ENCODE measurements at regions not wholly inside any gene's neighbourhood (a gene's known extent, or its start where the extent isn't known, plus 50 kb on each side); places are given as distances from the start of the nearest gene placed in this dataset.

DNA sequence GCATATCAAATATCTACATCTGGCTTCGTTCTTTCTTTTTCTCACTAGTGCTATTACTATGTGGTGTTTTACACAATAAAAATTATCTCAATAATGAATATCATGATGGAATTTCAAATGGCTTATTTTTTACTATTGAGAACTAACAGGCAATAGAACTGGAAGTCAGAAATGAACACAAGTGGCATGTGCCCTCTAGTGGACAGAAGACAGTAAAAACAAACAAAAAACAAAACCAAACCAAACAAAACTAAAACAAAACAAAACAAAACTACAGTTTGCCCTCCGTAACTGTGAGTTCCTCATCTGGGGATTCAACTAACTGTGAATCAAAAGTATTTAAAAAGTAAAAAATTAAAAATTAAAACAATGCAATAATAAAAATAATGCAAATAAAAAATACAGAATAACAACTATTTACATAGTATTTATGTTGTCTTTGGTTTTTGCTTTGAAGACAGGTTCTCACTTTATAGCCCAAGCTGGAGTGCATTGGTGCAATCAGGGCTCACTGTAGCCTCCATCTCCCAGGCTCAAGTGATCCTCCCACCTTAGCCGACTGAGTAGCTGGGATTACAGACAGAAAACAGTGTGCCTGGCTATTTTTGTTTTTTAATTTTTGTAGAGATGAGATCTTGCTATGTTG, 195.6 kb upstream of the TACR3 start:
- peak; percentile 68 for DNase-seq (ENCODE audit: low read depth)
- peak overlapping the region; percentile 34 for H3K4me3 ChIP-seq (ENCODE audit: low read depth, low read length)
- TF ChIP-seq, protein P1, sequence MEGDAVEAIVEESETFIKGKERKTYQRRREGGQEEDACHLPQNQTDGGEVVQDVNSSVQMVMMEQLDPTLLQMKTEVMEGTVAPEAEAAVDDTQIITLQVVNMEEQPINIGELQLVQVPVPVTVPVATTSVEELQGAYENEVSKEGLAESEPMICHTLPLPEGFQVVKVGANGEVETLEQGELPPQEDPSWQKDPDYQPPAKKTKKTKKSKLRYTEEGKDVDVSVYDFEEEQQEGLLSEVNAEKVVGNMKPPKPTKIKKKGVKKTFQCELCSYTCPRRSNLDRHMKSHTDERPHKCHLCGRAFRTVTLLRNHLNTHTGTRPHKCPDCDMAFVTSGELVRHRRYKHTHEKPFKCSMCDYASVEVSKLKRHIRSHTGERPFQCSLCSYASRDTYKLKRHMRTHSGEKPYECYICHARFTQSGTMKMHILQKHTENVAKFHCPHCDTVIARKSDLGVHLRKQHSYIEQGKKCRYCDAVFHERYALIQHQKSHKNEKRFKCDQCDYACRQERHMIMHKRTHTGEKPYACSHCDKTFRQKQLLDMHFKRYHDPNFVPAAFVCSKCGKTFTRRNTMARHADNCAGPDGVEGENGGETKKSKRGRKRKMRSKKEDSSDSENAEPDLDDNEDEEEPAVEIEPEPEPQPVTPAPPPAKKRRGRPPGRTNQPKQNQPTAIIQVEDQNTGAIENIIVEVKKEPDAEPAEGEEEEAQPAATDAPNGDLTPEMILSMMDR (IDR thresholded peaks at IDR 0.05; ENCODE audit: insufficient read depth, low read depth, low read length, missing control alignments): peak; percentile 67

DNA sequence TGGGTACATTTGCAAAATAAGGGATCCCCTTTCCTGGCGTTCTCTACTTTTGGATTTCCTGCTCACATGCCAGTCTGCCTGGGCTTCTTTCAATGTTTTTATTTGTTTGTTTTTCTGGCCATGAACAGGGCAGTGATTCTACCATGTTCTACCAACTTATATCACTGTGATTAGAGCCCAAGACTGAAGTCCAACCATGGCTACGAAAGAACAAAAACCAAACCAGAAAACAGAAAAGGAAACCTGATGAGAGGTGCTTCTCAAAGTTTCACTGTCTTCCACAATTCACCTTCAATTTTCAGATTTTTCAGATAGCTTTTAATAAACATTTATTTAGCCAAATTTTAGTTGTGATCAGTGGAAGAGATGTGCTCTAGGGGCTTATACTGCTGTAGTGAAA, 187.6 kb upstream of the TACR3 start:
- H3K4me3 ChIP-seq (ENCODE audit: low read depth, low read length): no peak overlapping the region
- TF ChIP-seq, protein P1 (IDR thresholded peaks at IDR 0.05; ENCODE audit: insufficient read depth, low read depth, low read length, missing control alignments): no peak
- DNase-seq (ENCODE audit: low read depth): no peak

- DNase-seq (ENCODE audit: low read depth): no peak
- no peak overlapping the region for H3K4me3 ChIP-seq (ENCODE audit: low read depth, low read length)
- TF ChIP-seq, protein P1 (IDR thresholded peaks at IDR 0.05; ENCODE audit: insufficient read depth, low read depth, low read length, missing control alignments): no peak
These were observed 184.3 kb upstream of the TACR3 start for GRCh38 chr4:103904123-103904522.

- TF ChIP-seq, protein P1 (IDR thresholded peaks at IDR 0.05; ENCODE audit: insufficient read depth, low read depth, low read length, missing control alignments): no peak
- no peak for DNase-seq (ENCODE audit: low read depth)
- H3K4me3 ChIP-seq (ENCODE audit: low read depth, low read length): no peak overlapping the region
These were observed 182.9 kb upstream of the TACR3 start for GRCh38 chr4:103902730-103903129.

DNA sequence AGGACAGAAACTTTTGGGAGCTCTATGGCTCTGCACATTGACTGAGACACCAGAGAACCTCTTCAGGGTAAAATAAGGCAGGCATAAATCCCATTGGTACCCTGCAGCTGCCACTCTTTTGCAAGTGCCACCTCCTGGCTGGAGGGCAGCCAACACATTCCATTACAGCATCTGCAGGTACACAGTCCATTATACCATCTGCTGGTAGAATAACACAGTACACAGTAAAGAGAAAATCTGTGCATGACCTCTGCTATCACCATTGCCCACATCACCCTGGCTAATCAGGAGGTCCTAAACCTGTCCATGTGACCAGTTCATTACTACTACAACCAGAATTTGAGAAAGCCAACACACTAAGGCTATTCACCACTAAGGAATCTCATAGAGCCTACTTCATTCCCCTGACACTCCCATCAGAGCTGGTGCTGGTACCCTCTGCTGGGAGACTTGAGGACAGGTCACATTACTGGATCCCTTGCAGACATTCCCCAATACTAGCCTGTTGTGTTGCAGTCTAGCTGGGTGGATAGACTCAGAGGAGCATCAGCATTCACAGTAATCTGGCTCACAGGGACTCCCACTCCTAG, 176.2 kb upstream of the TACR3 start:
- TF ChIP-seq, protein P1 (IDR thresholded peaks at IDR 0.05; ENCODE audit: insufficient read depth, low read depth, low read length, missing control alignments): no peak
- DNase-seq (ENCODE audit: low read depth): no peak
- H3K4me3 ChIP-seq (ENCODE audit: low read depth, low read length): no peak overlapping the region

DNA sequence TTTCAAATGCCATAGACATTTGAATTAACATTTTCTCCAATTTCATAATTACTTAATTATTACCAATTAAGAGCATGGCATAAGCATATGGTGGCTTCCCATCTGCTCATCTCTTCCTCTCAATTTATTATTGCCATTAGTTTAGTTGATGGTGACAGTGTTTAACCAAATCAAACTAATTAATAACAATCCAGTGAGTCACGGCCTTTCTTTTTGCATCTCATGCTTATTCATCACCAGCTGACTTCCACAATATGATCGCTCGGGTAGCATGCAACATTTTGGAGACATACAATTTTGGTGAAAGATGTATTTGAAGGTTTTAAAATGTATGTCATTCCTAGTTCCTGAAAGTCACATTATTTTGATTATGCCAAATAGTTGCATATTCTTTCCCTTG, 172.8 kb upstream of the TACR3 start:
- H3K4me3 ChIP-seq (ENCODE audit: low read depth, low read length): no peak overlapping the region

More for the DNA sequence above, 172.8 kb upstream of the TACR3 start:
- TF ChIP-seq, protein P1 (IDR thresholded peaks at IDR 0.05; ENCODE audit: insufficient read depth, low read depth, low read length, missing control alignments): no peak
- DNase-seq (ENCODE audit: low read depth): no peak
